CD4-positive, alpha-beta T cell treated with Interleukin-4 for 4 hours (primary cell): ENCODE measurements at regions not wholly inside any gene's neighbourhood (a gene's known extent, or its start where the extent isn't known, plus 50 kb on each side); places are given as distances from the start of the nearest gene placed in this dataset.
"Not testable (repeated sequence)": the region's sequence is repeated elsewhere in the genome, so short reads cannot be mapped to it uniquely, and the experiment has no call there.

Source experiments
- DNase-seq: peaks from one replicate; pipeline ENCODE4 v3.0.0-alpha.2; 2020

GRCh38 chr6:164049517-164049988 is 635.0 kb downstream of the QKI start:
- no peak for DNase-seq

DNA sequence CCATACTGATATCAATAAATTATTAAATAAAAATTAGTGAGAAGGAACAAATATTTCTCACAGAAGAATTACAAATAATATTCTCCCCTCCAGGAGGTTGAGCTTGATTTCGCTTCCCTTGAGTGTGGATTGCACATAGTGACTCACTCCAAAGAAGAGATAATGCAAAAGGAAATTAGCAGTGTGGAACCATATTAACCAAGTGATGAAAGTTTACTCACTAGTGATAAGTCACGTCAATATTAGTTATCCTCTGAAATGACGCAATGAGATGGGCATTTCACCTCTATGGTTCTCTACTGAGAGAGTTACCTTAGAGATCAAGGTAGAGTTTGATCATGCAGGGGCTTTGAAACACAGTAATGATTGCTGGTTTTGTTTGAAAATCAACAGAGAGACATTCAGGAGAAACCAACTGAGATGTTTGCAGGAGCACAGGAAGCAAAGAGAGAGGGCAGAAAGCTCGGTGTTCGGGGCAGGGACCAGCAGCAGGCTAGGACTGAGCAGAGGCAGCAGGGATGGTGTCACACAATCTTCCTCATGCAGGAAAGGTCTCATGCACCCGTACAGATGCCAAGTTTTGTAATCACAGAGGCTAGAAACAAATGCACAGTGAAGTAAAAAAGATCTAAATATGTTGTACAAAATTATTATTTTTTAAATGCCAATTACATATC is 634.5 kb downstream of the QKI start:
- no peak for DNase-seq

DNA sequence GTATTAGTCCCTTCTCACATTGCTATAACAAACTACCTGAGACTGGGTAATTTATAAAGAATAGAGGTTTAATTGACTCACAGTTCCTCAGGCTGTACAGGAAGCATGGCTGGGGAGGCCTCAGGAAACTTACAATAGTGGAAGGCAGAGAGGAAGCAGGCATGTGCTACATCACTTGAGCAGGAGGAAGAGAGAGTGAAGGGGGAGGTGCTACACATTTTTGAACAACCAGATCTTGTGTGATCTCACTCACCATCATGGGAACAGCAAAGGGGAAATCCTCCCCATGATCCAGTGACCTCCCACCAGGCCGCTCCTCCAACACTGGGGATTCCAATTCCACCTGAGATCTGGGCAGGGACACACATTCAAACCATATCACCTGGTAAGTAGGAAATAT is 630.6 kb downstream of the QKI start:
- DNase-seq, result no peak

- DNase-seq, result not testable (repeated sequence)
Observed at GRCh38 chr6:164043656-164044055, 629.1 kb downstream of the QKI start.

GRCh38 chr6:164042212-164042611 is 627.7 kb downstream of the QKI start:
- DNase-seq, result no peak

- no peak for DNase-seq
Observed at GRCh38 chr6:164040994-164041393, 626.5 kb downstream of the QKI start.

GRCh38 chr6:164039954-164040375 is 625.4 kb downstream of the QKI start:
- DNase-seq, result peak; percentile 30

DNA sequence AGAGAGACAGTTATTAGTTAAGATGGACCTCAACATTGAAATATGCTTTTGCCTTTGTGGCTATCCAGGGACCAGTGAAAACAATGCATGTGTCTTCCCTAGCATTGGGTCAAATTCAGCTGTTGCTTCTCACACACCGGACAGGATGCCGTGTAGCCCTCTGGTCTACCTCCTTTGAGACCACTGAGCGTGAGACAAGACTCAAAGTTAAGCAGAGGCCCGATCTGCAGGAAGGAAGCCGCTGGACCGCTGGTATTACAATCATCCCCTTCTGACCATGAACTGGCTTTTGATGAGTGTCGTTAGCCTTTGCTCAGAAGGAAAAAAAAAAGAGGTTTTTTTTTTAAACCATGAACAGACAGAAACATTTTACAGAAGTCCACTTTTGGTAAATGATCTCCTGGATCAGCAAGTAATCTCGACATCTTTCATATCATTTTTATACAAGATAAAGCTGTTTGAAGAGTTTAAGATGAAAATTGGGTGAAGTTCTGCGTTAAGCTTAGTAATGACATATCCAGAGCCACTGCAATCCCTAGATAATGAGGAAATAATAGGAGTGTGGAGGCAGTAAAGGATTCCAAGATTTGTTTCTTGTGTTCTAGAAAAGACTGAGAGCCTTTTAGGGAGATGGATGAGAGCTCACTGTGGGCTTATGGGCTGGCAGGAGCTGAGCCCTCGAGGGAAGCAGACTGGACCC is 622.8 kb downstream of the QKI start:
- DNase-seq, result no peak

DNA sequence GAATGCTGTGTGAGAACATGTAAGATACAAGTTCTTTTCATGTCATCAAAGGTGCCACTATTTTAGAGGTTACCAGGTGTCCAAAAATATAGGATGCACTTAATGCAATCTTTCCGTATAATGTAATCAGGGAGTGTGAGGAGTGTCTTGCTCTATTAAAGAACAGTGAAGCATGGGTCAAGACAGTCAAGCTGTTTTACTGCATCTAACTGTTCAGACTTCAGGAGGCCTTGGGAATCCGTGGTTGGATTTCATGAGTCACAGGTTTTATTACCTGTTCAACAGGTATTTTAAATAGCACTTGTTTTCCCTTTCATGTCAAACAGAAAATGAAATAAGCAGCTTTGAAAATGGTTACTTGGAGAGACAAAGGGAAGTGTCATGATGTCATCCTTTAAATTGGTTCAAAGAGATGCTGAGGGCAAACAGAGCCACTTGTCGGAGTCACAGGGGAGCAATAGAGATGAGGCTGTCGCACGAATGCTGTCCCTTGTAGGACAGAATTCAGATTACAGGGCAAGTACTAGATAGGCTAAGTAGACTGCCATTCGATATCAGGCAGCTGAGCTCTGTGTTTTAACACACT is 621.5 kb downstream of the QKI start:
- DNase-seq, result no peak

- DNase-seq, result no peak
Observed at GRCh38 chr6:164034602-164035140, 620.2 kb downstream of the QKI start.

DNA sequence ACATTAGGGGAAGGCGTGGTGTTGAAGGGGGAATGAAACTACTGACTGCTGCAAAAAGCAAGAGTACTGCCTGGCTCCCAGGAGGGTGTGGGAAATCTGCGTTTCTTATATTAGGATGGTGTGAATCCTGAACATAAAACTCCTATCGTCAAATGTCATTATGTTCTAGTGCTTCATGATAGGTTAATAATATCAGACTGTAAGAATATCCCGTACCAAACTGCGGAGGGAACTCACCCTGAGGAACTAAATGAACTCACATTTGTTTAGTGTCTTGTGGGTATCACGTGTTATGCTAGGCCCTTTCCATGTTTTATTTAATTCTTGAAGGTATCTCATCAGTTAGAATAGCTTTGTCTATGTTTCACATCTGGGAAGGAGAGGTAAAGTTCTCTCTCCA is 610.7 kb downstream of the QKI start:
- no peak for DNase-seq

GRCh38 chr6:164023535-164023934 is 609.0 kb downstream of the QKI start:
- DNase-seq, result no peak

- DNase-seq, result no peak
Observed at GRCh38 chr6:164022632-164023031, 608.1 kb downstream of the QKI start.

- no peak for DNase-seq
Observed at GRCh38 chr6:164021589-164022250, 607.2 kb downstream of the QKI start.

DNA sequence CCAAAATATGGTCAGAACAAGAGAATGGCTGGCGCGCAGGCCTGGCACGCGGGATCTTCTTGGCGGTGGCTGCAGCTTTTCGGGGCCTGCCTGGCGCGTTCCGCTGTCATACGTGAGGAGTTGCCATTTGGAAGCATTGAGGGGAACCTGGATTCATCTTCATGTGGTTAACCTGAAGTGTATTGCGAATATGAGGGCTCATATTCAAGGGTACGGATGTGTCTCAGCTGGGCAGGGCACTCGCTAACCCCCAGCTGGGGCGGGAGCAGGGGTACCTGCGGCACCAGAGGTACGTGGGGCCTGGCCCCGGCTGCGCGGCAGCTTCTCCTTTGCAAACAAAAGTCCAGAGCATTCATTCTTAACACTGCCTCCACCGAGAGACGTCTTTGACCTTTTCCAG is 605.6 kb downstream of the QKI start:
- DNase-seq, result no peak

GRCh38 chr6:164018133-164018532 is 603.6 kb downstream of the QKI start:
- DNase-seq, result no peak

GRCh38 chr6:164016056-164016455 is 601.5 kb downstream of the QKI start:
- no peak for DNase-seq

- no peak for DNase-seq
Observed at GRCh38 chr6:164015088-164015484, 600.6 kb downstream of the QKI start.

- DNase-seq, result no peak
Observed at GRCh38 chr6:164014346-164015087, 600.0 kb downstream of the QKI start.

- DNase-seq, result no peak
Observed at GRCh38 chr6:164013480-164014208, 599.1 kb downstream of the QKI start.

DNA sequence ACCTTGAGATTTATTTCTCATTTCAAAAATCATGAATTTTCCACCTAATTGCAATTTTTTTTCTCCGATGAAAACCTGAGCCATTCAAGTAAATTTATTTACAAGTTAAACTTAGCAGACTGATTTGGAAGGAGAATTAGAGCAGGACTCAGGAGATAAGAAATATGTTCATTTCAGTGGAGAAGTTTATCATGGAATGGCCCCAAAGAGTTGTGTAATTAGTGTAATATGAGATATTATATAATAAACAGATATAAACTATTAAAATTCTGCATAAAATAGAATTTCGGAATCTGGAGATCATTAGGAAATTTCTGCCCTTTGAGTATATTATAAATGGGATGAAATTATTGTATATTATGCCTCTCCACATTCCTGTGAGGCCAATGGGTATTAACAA is 596.8 kb downstream of the QKI start:
- DNase-seq, result no peak
